Duodenal mucosa (tissue), 2 donors: ENCODE measurements at regions not wholly inside any gene's neighbourhood (a gene's known extent, or its start where the extent isn't known, plus 50 kb on each side); places are given as distances from the start of the nearest gene placed in this dataset.

Source experiments
- H3K27ac ChIP-seq: one replicate; pipeline ENCODE4 v1.7.0; 2013; ENCODE audit warnings: low read depth, low read length
- H3K27me3 ChIP-seq, 2 donors: one replicate each; pipeline ENCODE4 v1.7.0; 2013; ENCODE audit warnings: low read length in 2 of 2, control low read depth in 1 of 2; ENCODE audit not compliant: insufficient read depth in 2 of 2, control insufficient read depth in 1 of 2
- H3K36me3 ChIP-seq, 2 donors: one replicate each; pipeline ENCODE4 v1.7.0; 2013; ENCODE audit warnings: low read length in 2 of 2, control low read depth in 1 of 2; ENCODE audit not compliant: insufficient read depth in 2 of 2, control insufficient read depth in 1 of 2
- H3K4me1 ChIP-seq, 2 donors: one replicate each; pipeline ENCODE4 v1.7.0; 2013; ENCODE audit warnings: low read length in 2 of 2, control low read depth in 1 of 2; ENCODE audit not compliant: insufficient read depth in 2 of 2, control insufficient read depth in 1 of 2
- H3K4me3 ChIP-seq, 2 donors: one replicate each; pipeline ENCODE4 v1.7.0; 2013; ENCODE audit warnings: low read length in 2 of 2, low read depth in 1 of 2
- H3K9ac ChIP-seq, 2 donors: one replicate each; pipeline ENCODE4 v1.7.0; 2013; ENCODE audit warnings: low read length in 2 of 2, low read depth in 1 of 2
- H3K9me3 ChIP-seq, 2 donors: one replicate each; pipeline ENCODE4 v1.7.0; 2013; ENCODE audit warnings: low read length in 2 of 2, control low read depth in 1 of 2; ENCODE audit not compliant: control insufficient read depth in 1 of 2

DNA sequence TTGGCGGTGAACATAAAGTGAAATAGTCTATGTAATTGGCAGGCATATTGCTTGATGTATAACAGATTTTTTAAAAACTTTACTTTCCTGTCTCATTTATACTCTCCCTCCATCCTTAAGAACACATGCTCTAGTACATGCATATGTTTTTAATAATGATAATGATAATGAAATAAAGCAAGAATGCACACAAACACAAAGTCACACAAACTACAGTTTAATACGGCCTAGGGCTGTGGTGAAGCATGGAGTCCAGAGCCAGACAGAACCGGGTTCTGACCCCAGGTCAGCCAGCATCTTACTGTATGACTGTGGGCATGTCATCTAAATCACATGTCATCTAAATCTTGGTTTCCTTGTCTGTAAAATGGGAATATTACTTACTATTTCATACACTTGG, 324.9 kb upstream of the NFIA start:
- Histone ChIP-seq H3K36me3 (no peaks in the 10 kb centered on the region), H3K4me1 (no peaks in the 10 kb centered on the region), H3K9me3 (no peaks in the 10 kb centered on the region), H3K9ac (no peak overlapping the region), H3K27me3 (no peaks in the 10 kb centered on the region), H3K4me3 (no peak overlapping the region), H3K27ac (no peak overlapping the region)

DNA sequence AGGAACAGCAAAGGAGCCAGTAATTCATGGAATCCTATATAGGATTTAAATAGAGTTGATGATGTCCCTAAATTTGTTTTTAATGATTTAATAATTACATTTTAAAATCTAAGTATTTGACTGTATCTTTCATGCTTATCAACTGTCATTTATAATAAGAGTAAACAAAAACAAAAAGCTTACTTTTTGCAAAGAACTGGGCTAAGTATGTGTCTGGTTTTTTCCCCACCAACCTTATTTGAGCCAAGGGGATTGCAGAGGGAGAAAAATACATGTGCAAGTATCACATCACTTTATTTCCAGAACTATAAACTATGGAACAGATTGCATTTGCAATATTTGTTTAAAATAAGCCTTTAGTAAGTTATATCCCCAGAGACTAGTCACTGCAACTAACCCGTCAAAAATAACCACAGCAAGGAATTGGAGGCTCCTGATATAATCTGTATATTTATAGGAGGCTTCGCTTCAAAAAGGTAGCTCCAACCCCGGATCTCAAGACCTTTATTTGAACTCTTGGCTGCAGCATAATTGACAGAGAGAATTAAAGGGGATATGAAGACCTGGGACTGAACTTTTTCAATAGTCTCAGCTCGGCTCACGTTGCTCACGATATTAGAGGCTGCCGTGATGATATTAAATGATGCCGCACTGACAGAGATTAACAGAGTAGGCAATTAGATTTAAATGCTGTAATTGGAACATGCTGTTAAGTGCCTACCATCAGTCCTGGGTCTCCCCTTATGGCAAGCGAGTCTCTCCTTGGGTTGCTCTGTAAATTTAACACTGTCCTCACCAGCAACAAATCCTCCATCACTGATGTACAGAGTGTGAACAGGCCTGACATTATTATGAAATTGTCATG, 329.1 kb upstream of the NFIA start:
- no peaks in the 10 kb centered on the region for H3K9me3 ChIP-seq

DNA sequence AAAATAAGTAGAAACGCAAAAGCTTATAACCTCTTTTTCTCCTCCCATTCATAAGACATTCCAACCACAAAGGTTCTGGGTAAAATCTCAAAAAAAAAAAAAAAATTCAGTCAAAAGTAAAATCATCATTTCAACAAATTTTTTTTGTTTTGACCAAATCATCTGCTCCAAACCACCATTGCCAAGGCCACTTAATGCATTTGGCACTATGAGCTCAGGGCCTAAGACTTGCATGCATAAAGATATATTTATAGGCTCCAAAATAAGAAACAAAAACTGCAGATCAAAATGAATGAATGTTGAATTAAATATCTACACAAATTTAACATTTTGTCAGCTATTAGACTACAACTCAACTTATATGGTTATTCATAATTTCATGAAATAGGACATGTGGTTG, 331.1 kb upstream of the NFIA start:
- Histone ChIP-seq H3K9ac (no peak overlapping the region), H3K4me3 (no peak overlapping the region), H3K9me3 (no peaks in the 10 kb centered on the region), H3K36me3 (no peaks in the 10 kb centered on the region), H3K27ac (no peak overlapping the region), H3K4me1 (no peaks in the 10 kb centered on the region), H3K27me3 (no peaks in the 10 kb centered on the region)

More for the DNA sequence above, 329.1 kb upstream of the NFIA start:
- Histone ChIP-seq H3K27ac (no peak overlapping the region), H3K4me3 (no peak overlapping the region), H3K9ac (no peak overlapping the region), H3K4me1 (no peaks in the 10 kb centered on the region), H3K36me3 (no peaks in the 10 kb centered on the region), H3K27me3 (no peaks in the 10 kb centered on the region)

DNA sequence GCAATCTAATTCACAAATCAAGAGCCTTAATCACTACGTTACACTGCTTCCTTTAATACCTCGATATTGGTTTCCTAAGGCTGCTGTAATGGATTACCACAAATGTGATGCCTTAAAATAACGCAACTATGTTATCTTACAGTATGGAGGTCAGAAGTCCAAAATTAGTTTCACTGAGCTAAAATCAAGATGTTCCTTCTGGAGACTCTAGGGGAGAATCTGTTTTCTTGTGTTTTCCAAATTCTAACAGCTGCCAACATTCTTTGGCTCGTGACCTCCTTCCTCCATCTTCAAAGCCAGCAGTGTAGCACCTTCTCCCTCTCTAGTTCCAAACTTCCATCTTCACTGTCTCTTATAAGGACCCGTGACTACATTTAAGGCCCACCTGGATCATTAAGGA, 335.0 kb upstream of the NFIA start:
- no peaks in the 10 kb centered on the region for H3K4me1 ChIP-seq
- no peak overlapping the region for H3K27ac ChIP-seq
- no peaks in the 10 kb centered on the region for H3K27me3 ChIP-seq
- H3K9me3 ChIP-seq = no peaks in the 10 kb centered on the region
- H3K36me3 ChIP-seq = no peaks in the 10 kb centered on the region
- no peak overlapping the region for H3K4me3 ChIP-seq
- H3K9ac ChIP-seq = no peak overlapping the region

DNA sequence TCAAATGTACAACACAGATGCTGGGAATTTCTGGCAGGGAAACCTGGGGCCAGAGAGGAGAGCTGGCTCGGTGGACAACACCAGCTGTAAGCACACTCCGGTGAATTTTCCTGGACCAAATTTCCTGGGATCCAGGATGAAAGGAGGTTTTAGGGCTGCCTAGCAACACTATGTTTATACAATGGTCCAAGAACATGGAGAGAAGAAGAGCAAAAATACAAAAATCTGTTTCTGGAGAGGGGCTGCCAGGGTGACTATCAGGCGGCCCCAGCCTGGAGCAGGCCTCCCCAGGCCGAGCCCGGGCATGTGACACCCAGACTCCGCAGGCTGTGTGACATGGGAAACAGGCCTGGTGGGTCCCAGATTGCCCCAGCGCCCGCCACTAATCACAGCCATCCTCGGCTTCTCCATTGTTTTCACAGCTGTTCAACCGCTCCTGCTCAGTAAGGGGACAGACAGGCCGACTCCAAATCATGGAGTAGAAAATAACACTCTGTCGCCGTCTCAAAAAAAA, 336.0 kb upstream of the NFIA start:
- H3K9ac ChIP-seq = no peak overlapping the region
- H3K27ac ChIP-seq = no peak overlapping the region
- H3K36me3 ChIP-seq = no peaks in the 10 kb centered on the region
- H3K9me3 ChIP-seq = no peaks in the 10 kb centered on the region
- no peak overlapping the region for H3K4me3 ChIP-seq
- no peaks in the 10 kb centered on the region for H3K27me3 ChIP-seq
- no peaks in the 10 kb centered on the region for H3K4me1 ChIP-seq

DNA sequence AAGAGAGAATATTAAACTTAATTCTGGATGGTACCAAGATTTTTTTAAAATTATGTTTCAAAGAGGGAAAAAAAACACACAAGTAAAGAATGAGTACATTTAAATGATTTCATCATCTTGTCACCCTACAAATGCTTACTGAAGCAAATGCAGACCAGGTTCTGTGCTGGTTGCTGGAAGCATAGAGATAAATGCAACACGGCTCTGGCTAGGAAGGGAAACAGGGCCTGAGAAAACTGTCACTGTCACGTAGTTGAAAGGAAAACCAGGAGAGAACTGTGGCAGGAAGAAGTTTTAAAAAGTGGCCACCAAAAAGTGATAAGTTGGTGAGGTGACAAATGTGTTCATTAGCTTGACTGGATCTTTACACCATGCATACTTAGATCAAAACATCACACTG, 336.9 kb upstream of the NFIA start:
- Histone ChIP-seq H3K9ac (no peak overlapping the region), H3K9me3 (no peaks in the 10 kb centered on the region), H3K36me3 (no peaks in the 10 kb centered on the region), H3K4me1 (no peaks in the 10 kb centered on the region), H3K27me3 (no peaks in the 10 kb centered on the region), H3K27ac (no peak overlapping the region), H3K4me3 (no peak overlapping the region)

DNA sequence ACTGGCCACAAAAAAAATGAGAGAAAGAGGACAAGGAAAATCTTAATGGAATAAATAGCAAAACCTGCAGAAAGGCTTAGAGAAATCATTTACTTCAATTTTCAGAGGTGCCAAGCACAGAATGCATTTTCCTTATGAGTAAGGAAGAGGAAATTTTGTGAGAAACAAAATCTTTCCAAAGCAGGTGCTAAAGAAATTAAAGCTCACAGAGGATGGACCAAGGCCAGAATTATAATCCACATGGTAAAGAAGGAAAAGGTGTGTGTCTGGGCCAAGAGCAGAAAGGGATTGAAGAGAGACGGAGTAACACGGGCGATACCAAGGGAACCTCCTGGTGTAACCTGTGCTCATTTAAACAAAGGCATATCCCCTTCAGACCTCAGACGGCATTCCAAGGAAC, 340.0 kb upstream of the NFIA start:
- Histone ChIP-seq H3K4me1 (no peaks in the 10 kb centered on the region), H3K27ac (no peak overlapping the region), H3K9ac (no peak overlapping the region), H3K4me3 (no peak overlapping the region), H3K27me3 (no peaks in the 10 kb centered on the region), H3K36me3 (no peaks in the 10 kb centered on the region), H3K9me3 (no peaks in the 10 kb centered on the region)

DNA sequence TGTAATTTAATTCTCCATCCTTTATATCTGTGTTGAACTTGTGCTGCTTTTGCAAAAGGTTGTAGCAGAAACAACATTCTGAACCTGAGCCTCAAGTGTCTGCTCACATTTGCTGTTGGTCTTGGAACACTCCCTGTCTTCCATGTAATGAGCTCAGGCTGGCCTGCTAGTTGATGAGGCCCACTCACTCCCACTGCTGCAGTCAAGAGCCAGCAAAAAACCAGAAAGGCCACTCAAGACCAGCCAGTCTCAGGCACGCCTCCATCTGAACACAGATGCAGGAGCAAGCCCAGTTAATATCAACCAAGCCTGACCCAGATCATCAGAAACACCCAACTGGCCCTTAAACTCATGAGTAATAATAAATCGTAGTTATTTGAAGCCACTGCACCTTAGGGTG, 342.2 kb upstream of the NFIA start:
- Histone ChIP-seq H3K27ac (no peak overlapping the region), H3K27me3 (no peaks in the 10 kb centered on the region), H3K9me3 (no peaks in the 10 kb centered on the region), H3K4me3 (no peak overlapping the region), H3K9ac (no peak overlapping the region), H3K4me1 (no peaks in the 10 kb centered on the region), H3K36me3 (no peaks in the 10 kb centered on the region)

DNA sequence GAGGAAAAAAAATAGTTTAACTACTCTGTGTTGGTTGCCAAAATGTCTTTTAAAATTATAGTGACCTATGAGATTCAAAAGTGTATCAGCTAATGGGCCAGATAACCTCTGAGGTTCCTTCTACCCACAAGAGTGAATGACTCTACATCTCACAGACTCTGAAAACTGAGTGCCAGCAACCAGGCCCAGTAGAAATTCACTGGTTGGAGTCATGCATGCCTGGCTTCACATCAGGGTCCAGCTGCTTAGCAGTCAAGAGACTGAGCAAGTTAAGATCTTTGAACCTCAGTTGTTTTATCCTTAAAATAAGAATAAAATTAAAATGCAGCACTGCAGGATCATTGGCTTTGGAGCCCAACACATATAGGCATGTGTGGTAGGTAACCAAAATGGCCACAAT, 342.6 kb upstream of the NFIA start:
- H3K27ac ChIP-seq = no peak overlapping the region
- H3K9ac ChIP-seq = no peak overlapping the region
- H3K4me3 ChIP-seq = no peak overlapping the region

DNA sequence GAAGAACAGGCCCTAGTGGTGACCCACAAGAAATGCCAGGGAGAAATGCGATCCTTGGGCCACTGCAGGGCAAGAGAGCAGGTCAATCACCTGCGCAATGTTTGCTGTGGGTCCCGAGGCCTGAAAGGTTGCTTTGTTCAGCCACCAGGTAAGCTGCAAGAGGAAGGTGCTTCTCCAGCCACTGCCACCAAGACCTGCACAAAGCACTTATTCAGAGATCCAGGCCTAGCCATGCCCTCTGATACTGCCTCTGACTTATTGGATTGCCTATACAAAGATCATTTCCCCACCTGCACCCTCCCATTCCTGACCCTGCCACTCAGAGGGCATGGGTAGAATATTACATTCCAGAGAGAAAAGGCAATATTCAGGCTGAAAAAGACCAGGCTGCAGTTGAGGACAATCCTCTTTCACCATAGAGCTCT, 349.4 kb upstream of the NFIA start:
- Histone ChIP-seq H3K36me3 (no peaks in the 10 kb centered on the region), H3K4me1 (no peaks in the 10 kb centered on the region), H3K9me3 (no peaks in the 10 kb centered on the region), H3K9ac (no peak overlapping the region), H3K4me3 (no peak overlapping the region), H3K27me3 (no peaks in the 10 kb centered on the region), H3K27ac (no peak overlapping the region)

More for the DNA sequence above, 342.6 kb upstream of the NFIA start:
- no peaks in the 10 kb centered on the region for H3K4me1 ChIP-seq
- no peaks in the 10 kb centered on the region for H3K36me3 ChIP-seq
- no peaks in the 10 kb centered on the region for H3K27me3 ChIP-seq
- H3K9me3 ChIP-seq = no peaks in the 10 kb centered on the region
